Esophagus squamous epithelium (tissue), 4 donors: ENCODE measurements at regions not wholly inside any gene's neighbourhood (a gene's known extent, or its start where the extent isn't known, plus 50 kb on each side); places are given as distances from the start of the nearest gene placed in this dataset.

Experiments used
- POLR2A ChIP-seq, 4 donors: fragments of 450-650 bp; IDR thresholded peaks; one replicate each; pipeline ENCODE4 v1.6.1; 2017; ENCODE audit warnings: antibody characterized with exemption in 4 of 4, mild to moderate bottlenecking in 4 of 4, moderate library complexity in 3 of 4
- TF ChIP-seq, protein P1 (sequence below), 6 experiments: fragments of 450-650 bp in 4 of 6; fragments of 200-600 bp in 2 of 6; sonication (generic) in 2 of 6; IDR thresholded peaks; one replicate each; pipeline ENCODE4 v1.5.1; 2016 to 2019; ENCODE audit warnings: antibody characterized with exemption in 6 of 6, mild to moderate bottlenecking in 4 of 6, moderate library complexity in 4 of 6

DNA sequence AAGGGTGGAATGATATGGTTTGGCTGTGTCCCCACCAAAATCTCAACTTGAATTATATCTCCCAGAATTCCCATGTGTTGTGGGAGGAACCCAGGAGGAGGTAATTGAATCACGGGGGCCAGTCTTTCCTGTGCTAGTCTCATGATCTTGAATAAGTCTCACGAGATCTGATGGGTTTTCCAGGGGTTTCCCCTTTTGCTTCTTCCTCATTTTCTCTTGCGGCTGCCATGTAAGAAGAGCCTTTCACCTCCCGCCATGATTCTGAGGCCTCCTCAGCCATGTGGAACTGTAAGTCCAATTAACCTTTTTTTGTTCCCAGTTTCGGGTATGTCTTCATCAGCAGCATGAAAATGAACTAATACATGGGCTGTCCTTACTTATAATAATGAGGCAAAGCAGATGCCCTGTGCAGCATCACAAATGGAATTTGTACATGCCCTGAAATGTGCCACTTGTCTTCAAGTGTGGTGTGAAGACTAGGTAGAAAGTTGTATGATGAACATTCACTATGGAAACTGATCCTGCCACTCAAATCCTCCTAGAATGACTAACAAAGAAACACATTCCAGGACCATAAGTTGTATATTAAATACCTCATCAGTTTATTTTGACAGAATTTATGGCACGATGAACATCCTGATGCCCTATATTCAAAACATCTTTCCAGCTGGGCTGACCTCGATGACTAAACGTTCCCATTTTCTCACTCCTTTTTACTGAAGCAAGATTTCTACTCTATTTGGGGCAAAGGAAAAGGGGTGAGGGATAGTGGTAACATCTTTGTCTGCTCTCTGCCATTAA, 122.8 kb upstream of the CTTNBP2 start:
- TF ChIP-seq POLR2A (IDR thresholded peaks at IDR 0.05): no peak
- TF ChIP-seq, protein P1, sequence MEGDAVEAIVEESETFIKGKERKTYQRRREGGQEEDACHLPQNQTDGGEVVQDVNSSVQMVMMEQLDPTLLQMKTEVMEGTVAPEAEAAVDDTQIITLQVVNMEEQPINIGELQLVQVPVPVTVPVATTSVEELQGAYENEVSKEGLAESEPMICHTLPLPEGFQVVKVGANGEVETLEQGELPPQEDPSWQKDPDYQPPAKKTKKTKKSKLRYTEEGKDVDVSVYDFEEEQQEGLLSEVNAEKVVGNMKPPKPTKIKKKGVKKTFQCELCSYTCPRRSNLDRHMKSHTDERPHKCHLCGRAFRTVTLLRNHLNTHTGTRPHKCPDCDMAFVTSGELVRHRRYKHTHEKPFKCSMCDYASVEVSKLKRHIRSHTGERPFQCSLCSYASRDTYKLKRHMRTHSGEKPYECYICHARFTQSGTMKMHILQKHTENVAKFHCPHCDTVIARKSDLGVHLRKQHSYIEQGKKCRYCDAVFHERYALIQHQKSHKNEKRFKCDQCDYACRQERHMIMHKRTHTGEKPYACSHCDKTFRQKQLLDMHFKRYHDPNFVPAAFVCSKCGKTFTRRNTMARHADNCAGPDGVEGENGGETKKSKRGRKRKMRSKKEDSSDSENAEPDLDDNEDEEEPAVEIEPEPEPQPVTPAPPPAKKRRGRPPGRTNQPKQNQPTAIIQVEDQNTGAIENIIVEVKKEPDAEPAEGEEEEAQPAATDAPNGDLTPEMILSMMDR (IDR thresholded peaks at IDR 0.05): no peak
